ENCODE measurements at regions not wholly inside any gene's neighbourhood (a gene's known extent, or its start where the extent isn't known, plus 50 kb on each side); places are given as distances from the start of the nearest gene placed in this dataset.

DNA sequence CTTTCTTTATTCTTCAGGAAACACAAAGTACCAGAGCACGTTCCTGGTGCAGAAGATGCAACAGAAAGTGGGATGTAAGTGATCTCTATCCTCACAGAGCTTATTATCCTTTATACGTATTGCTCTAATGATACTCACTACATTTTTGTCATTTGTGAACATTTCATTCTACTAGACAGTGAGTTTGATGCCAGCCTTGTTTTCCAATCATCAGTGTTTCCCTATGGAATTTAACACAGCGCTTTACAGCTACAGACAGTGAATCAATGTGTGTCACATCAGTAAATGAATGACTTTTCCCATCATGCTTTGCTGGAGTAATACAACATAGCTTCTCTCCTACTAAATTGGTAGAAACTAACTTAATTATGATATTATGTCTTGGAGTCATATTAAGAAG is 175.5 kb downstream of the SDHAF3 start:
- intact Hi-C loops (cut with DNase I; ENCODE audit: low total_unique reads) = no loop called here
- H3K9me3 ChIP-seq = peaks cover 0 to 2% (median 0%) of the 10 kb centered on the region in 4 donors
- no peaks in the 10 kb centered on the region for H3K4me1 ChIP-seq
- no peaks in the 10 kb centered on the region for H3K27me3 ChIP-seq
- no peak for DNase-seq
- H3K36me3 ChIP-seq = no peaks in the 10 kb centered on the region
- TF ChIP-seq CTCF (IDR thresholded peaks at IDR 0.05) = no peak
- no peak for TF ChIP-seq POLR2A (IDR thresholded peaks at IDR 0.05)
- TF ChIP-seq EP300 (IDR thresholded peaks at IDR 0.05) = no peak
- TF ChIP-seq POLR2AphosphoS5 (IDR thresholded peaks at IDR 0.05) = no peak
- no peak overlapping the region for H3K4me3 ChIP-seq
- no peak overlapping the region for H3K27ac ChIP-seq
- whole genome bisulfite sequencing, 5 donors = 72 to 86% (median 79%) methylated on average over 3 of the region's 3 CpGs

DNA sequence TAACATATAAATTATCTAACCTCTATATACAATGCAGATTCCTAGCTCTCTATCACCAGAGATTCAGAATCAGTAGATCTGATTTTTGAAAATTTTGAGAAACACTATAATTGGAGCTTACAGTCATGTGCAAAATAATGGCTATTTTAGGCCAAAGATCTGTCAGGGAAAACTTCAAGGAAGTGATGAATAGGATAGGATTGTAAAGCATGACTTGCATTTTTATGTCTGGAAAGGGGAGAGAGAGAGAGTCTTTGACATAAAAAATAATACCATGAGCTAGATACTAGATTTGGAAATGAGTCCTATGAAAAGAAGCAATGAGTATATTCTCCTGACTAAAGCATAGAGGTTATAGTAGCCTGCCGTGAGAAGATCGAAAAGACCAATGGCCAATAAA is 181.1 kb downstream of the SDHAF3 start:
- Histone ChIP-seq H3K9me3 (no peaks in the 10 kb centered on the region), H3K36me3 (no peaks in the 10 kb centered on the region), H3K27me3 (no peaks in the 10 kb centered on the region), H3K27ac (no peak overlapping the region), H3K4me1 (no peaks in the 10 kb centered on the region), H3K4me3 (no peak overlapping the region)
- TF ChIP-seq EP300 (IDR thresholded peaks at IDR 0.05) (no peak), POLR2AphosphoS5 (IDR thresholded peaks at IDR 0.05) (no peak), CTCF (IDR thresholded peaks at IDR 0.05) (no peak), POLR2A (IDR thresholded peaks at IDR 0.05) (no peak)
- intact Hi-C loops (cut with DNase I; ENCODE audit: low total_unique reads) = no loop called here
- no peak for DNase-seq
- 87 to 98% (median 94%) methylated on average over 2 of the region's 2 CpGs for WGBS, 5 donors

- no peak for DNase-seq
- WGBS, 5 donors = 82 to 90% (median 86%) methylated on average over 8 of the region's 8 CpGs
- Histone ChIP-seq H3K27me3 (no peaks in the 10 kb centered on the region), H3K36me3 (no peaks in the 10 kb centered on the region), H3K27ac (no peak overlapping the region), H3K4me1 (no peaks in the 10 kb centered on the region), H3K4me3 (no peak overlapping the region), H3K9me3 (peaks cover 0 to 3% (median 0%) of the 10 kb centered on the region in 4 donors)
- intact Hi-C loops (cut with DNase I; ENCODE audit: low total_unique reads) = no loop called here
- TF ChIP-seq POLR2AphosphoS5 (IDR thresholded peaks at IDR 0.05) (no peak), EP300 (IDR thresholded peaks at IDR 0.05) (no peak), CTCF (IDR thresholded peaks at IDR 0.05) (no peak), POLR2A (IDR thresholded peaks at IDR 0.05) (no peak)
Observed at GRCh38 chr7:97305589-97305988, 188.1 kb downstream of the SDHAF3 start.

DNA sequence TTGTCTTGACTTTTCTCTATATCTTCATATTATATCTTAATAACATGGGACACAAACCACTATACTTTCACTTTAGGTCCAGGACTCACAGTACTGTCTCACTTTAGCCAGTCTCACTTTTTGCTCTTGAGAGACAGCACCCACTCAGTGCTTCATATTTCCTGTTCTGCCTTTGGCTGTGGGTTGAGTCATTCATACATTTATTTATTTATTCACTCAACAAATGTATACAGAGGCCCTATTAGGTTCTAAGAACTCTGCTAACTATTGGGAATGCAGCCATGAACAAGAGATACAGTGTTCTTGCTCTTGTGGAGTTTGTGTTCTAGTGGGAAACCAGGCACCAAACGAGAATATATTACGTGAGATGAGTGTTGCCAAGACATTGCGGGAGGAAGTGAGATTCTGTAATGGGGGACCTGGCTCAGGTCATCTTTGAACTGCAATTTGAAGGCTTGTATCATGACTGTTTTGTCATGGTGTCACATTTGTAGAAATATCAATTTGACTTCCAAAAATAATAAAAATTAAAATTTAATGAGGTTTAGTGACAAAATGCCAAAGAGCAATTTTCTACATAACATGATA is 190.1 kb downstream of the SDHAF3 start:
- no peaks in the 10 kb centered on the region for H3K4me1 ChIP-seq

GRCh38 chr7:97313900-97314299 is 196.4 kb downstream of the SDHAF3 start:
- Histone ChIP-seq H3K36me3 (no peaks in the 10 kb centered on the region), H3K9me3 (peaks cover 0 to 24% (median 14%) of the 10 kb centered on the region in 4 donors), H3K4me1 (no peaks in the 10 kb centered on the region), H3K4me3 (no peak overlapping the region), H3K27me3 (no peaks in the 10 kb centered on the region), H3K27ac (no peak overlapping the region)
- no peak for DNase-seq
- intact Hi-C loops (cut with DNase I; ENCODE audit: low total_unique reads) = no loop called here
- 29 to 65% (median 58%) methylated on average over 4 of the region's 4 CpGs for WGBS, 5 donors
- TF ChIP-seq EP300 (IDR thresholded peaks at IDR 0.05) = no peak
- no peak for TF ChIP-seq POLR2AphosphoS5 (IDR thresholded peaks at IDR 0.05)
- TF ChIP-seq POLR2A (IDR thresholded peaks at IDR 0.05) = no peak
- TF ChIP-seq CTCF (IDR thresholded peaks at IDR 0.05) = no peak

More for the DNA sequence above, 190.1 kb downstream of the SDHAF3 start:
- Histone ChIP-seq H3K4me3 (no peak overlapping the region), H3K36me3 (no peaks in the 10 kb centered on the region), H3K9me3 (peaks cover 0 to 3% (median 0%) of the 10 kb centered on the region in 4 donors), H3K27ac (no peak overlapping the region), H3K27me3 (no peaks in the 10 kb centered on the region)
- TF ChIP-seq EP300 (IDR thresholded peaks at IDR 0.05) = no peak
- no peak for TF ChIP-seq POLR2A (IDR thresholded peaks at IDR 0.05)
- TF ChIP-seq POLR2AphosphoS5 (IDR thresholded peaks at IDR 0.05) = no peak
- intact Hi-C loops (cut with DNase I; ENCODE audit: low total_unique reads) = no loop called here
- DNase-seq = no peak
- WGBS, 5 donors = 72 to 83% (median 78%) methylated on average over 3 of the region's 3 CpGs
